ENCODE measurements at regions not wholly inside any gene's neighbourhood (a gene's known extent, or its start where the extent isn't known, plus 50 kb on each side); places are given as distances from the start of the nearest gene placed in this dataset.

DNA sequence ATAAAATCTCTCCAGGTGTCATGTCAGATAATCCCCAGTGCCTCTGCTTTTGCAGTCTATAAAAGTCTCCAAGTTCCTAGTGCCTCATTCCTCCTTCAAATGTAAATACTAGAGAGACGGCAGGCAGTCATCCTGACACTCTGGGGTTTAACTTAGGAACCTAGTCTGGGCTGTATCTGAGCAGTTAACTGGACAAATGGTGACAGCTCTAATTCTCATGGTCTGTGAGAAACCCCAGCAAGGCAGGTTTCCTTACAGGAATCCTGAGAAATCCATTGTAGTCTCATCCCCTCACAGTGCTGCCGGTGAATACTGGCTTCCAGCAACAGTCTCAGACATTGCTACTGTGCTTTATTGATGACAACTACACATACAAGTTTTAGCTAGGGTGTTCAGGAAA, 246.8 kb downstream of the SNCA start (continued):
- TF ChIP-seq, protein P1, sequence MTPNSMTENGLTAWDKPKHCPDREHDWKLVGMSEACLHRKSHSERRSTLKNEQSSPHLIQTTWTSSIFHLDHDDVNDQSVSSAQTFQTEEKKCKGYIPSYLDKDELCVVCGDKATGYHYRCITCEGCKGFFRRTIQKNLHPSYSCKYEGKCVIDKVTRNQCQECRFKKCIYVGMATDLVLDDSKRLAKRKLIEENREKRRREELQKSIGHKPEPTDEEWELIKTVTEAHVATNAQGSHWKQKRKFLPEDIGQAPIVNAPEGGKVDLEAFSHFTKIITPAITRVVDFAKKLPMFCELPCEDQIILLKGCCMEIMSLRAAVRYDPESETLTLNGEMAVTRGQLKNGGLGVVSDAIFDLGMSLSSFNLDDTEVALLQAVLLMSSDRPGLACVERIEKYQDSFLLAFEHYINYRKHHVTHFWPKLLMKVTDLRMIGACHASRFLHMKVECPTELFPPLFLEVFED (CRISPR knock-in tag; conservative IDR thresholded peaks at IDR 0.05), result no peak
- no peak for TF ChIP-seq ZNF174 (CRISPR knock-in tag; IDR thresholded peaks at IDR 0.05)
- TF ChIP-seq IFI16 (CRISPR knock-in tag; IDR thresholded peaks at IDR 0.05), result no peak
- TF ChIP-seq, protein P2, sequence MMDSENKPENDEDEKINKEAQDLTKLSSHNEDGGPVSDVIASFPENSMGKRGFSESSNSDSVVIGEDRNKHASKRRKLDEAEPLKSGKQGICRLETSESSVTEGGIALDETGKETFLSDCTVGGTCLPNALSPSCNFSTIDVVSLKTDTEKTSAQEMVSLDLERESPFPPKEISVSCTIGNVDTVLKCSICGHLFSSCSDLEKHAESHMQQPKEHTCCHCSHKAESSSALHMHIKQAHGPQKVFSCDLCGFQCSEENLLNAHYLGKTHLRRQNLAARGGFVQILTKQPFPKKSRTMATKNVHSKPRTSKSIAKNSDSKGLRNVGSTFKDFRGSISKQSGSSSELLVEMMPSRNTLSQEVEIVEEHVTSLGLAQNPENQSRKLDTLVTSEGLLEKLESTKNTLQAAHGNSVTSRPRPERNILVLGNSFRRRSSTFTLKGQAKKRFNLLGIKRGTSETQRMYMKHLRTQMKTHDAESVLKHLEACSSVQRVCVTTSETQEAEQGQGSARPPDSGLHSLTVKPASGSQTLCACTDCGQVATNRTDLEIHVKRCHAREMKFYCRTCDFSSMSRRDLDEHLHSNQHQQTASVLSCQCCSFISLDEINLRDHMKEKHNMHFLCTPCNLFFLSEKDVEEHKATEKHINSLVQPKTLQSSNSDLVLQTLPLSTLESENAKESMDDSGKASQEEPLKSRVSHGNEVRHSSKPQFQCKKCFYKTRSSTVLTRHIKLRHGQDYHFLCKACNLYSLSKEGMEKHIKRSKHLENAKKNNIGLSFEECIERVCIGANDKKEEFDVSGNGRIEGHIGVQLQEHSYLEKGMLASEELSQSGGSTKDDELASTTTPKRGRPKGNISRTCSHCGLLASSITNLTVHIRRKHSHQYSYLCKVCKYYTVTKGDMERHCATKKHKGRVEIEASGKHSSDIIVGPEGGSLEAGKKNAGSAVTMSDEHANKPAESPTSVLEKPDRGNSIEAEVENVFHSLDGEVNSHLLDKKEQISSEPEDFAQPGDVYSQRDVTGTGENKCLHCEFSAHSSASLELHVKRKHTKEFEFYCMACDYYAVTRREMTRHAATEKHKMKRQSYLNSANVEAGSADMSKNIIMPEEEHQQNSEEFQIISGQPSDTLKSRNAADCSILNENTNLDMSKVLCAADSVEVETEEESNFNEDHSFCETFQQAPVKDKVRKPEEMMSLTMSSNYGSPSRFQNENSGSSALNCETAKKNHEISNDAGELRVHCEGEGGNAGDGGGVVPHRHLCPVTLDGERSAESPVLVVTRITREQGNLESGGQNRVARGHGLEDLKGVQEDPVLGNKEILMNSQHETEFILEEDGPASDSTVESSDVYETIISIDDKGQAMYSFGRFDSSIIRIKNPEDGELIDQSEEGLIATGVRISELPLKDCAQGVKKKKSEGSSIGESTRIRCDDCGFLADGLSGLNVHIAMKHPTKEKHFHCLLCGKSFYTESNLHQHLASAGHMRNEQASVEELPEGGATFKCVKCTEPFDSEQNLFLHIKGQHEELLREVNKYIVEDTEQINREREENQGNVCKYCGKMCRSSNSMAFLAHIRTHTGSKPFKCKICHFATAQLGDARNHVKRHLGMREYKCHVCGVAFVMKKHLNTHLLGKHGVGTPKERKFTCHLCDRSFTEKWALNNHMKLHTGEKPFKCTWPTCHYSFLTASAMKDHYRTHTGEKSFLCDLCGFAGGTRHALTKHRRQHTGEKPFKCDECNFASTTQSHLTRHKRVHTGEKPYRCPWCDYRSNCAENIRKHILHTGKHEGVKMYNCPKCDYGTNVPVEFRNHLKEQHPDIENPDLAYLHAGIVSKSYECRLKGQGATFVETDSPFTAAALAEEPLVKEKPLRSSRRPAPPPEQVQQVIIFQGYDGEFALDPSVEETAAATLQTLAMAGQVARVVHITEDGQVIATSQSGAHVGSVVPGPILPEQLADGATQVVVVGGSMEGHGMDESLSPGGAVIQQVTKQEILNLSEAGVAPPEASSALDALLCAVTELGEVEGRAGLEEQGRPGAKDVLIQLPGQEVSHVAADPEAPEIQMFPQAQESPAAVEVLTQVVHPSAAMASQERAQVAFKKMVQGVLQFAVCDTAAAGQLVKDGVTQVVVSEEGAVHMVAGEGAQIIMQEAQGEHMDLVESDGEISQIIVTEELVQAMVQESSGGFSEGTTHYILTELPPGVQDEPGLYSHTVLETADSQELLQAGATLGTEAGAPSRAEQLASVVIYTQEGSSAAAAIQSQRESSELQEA (IDR thresholded peaks at IDR 0.05; ENCODE audit: low read depth), result no peak
- no peak for TF ChIP-seq ZNF408 (CRISPR knock-in tag; IDR thresholded peaks at IDR 0.05; ENCODE audit: low read depth)
